GM12875 (cell line): ENCODE measurements at regions not wholly inside any gene's neighbourhood (a gene's known extent, or its start where the extent isn't known, plus 50 kb on each side); places are given as distances from the start of the nearest gene placed in this dataset.

Source experiments
- H3K4me3 ChIP-seq: one replicate; pipeline ENCODE4 v1.5.1; 2011; ENCODE audit warnings: low read depth, low read length, control low read depth
- CTCF ChIP-seq: IDR thresholded peaks from 2 replicates; pipeline ENCODE4 v1.5.1; 2011; ENCODE audit warnings: low read depth, mild to moderate bottlenecking, control low read depth, inconsistent platforms, low read length, moderate library complexity, borderline replicate concordance; ENCODE audit not compliant: insufficient read depth

GRCh38 chr2:21804151-21804550 lies 680.4 kb downstream of the TDRD15 start:
- no peak for TF ChIP-seq CTCF
- H3K4me3 ChIP-seq, result no peak overlapping the region

GRCh38 chr2:21811541-21811940 lies 687.8 kb downstream of the TDRD15 start:
- no peak overlapping the region for H3K4me3 ChIP-seq
- no peak for TF ChIP-seq CTCF

GRCh38 chr2:21812766-21813165 lies 689.0 kb downstream of the TDRD15 start:
- TF ChIP-seq CTCF, result no peak
- no peak overlapping the region for H3K4me3 ChIP-seq

- no peak overlapping the region for H3K4me3 ChIP-seq
- TF ChIP-seq CTCF, result no peak
Observed at GRCh38 chr2:21814588-21815149, 690.9 kb downstream of the TDRD15 start.

GRCh38 chr2:21818212-21818795 lies 694.5 kb downstream of the TDRD15 start:
- TF ChIP-seq CTCF, result no peak
- H3K4me3 ChIP-seq, result no peak overlapping the region

GRCh38 chr2:21819454-21819853 lies 695.7 kb downstream of the TDRD15 start:
- TF ChIP-seq CTCF, result no peak
- no peak overlapping the region for H3K4me3 ChIP-seq

GRCh38 chr2:21820271-21820670 lies 696.5 kb downstream of the TDRD15 start:
- TF ChIP-seq CTCF, result no peak
- H3K4me3 ChIP-seq, result no peak overlapping the region
